GM12865 (cell line): ENCODE measurements at regions not wholly inside any gene's neighbourhood (a gene's known extent, or its start where the extent isn't known, plus 50 kb on each side); places are given as distances from the start of the nearest gene placed in this dataset.

ENCODE experiments used
- DNase-seq: peaks from one replicate; pipeline ENCODE4 v3.0.0; 2010; ENCODE audit warnings: low read depth
- H3K4me3 ChIP-seq: 2 replicates; pipeline ENCODE4 v1.5.1; 2011; ENCODE audit warnings: mild to moderate bottlenecking, low read depth, low read length, control low read depth
- TF ChIP-seq, protein P1 (sequence below): IDR thresholded peaks from 2 replicates; pipeline ENCODE4 v1.5.1; 2011; ENCODE audit warnings: low read length, control low read depth, low read depth, inconsistent platforms; ENCODE audit not compliant: insufficient read depth; ENCODE audit errors: missing control alignments

DNA sequence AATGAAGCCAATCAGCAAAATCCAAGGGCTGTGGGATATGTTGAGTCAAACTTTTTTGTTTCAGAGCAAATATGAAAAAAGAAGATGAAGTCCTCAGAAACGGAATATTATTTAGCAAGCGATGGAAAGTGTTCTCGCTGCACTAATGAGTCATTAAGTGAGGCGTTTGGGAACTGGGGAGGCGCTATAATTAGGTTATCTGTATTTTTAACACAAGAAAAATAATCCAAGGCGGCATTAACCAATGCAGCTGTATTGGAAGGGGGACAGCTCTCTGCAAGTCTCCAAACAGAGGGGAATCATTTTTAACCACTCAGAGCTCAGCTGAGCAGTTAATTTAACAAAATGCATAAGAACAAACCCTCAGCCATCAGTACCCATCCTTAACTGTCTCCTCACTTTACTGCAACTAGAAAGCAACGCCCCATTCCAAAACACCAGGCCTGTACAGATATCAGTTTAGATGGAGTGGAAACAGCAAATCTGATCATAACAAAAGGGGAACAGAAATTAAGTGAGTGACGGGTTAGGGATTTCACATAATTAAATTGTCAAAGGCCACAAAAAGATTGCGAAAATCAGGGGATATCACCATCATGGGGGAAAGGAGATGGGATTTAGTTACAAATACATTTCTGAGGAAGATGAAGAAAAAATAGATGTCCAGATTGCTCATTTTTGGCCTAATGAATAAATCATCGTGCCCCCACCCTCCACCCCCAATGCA lies 211.0 kb upstream of the TOX3 start:
- DNase-seq = no peak
- no peak overlapping the region for H3K4me3 ChIP-seq
- TF ChIP-seq, protein P1, sequence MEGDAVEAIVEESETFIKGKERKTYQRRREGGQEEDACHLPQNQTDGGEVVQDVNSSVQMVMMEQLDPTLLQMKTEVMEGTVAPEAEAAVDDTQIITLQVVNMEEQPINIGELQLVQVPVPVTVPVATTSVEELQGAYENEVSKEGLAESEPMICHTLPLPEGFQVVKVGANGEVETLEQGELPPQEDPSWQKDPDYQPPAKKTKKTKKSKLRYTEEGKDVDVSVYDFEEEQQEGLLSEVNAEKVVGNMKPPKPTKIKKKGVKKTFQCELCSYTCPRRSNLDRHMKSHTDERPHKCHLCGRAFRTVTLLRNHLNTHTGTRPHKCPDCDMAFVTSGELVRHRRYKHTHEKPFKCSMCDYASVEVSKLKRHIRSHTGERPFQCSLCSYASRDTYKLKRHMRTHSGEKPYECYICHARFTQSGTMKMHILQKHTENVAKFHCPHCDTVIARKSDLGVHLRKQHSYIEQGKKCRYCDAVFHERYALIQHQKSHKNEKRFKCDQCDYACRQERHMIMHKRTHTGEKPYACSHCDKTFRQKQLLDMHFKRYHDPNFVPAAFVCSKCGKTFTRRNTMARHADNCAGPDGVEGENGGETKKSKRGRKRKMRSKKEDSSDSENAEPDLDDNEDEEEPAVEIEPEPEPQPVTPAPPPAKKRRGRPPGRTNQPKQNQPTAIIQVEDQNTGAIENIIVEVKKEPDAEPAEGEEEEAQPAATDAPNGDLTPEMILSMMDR = no peak

DNA sequence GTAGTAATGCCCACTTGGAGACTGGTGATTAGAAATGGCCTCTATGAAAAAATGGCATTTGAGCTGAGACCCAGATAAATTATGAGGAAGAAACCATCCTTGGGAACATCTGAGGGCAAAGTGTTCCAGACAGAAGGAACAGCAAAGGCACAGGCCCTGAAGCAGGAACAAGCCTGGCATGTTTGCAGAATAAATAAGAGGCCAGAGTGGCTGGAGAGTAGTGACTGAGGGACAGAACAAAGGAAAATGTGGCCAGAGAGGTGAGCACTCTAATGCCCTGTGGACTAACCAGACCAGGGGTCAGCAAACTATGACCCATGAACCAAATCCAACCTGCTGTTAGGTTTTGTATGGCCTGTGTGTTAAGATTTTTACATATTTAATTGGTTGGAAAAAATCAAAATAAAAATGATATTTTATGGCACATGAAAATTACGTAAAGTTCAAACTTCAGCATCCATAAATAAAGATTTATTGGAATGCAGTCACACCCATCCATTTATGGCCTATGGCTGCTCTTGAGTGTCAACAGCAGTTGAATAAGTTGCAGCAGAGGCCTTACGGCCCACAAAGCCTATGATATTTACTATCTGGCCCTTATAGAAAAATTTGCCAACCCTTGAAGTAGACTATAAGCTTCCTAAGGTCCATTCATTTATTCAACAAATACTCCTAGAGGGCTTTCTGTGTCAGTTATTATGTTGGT lies 210.0 kb upstream of the TOX3 start:
- H3K4me3 ChIP-seq = no peak overlapping the region
- DNase-seq = no peak
- TF ChIP-seq, protein P1 = no peak

DNA sequence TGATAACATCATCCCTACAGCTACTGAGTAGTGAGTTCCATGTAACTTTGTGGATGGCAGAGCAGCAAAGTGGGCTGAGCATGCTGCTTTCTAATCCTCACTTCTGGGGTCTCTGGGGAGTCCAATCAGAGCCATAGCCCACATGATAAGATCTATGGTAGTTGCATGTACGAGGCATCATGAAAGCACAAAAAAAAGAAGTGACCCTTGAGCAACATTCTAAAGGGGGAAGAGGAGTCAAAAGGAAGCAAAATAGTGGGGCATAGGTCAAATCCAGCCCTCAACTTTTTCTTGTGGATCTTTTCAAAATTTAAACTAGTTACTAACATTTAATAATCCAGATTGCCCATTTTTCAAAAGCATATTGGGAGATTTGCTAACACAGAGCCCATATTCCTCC lies 208.5 kb upstream of the TOX3 start:
- no peak for DNase-seq
- TF ChIP-seq, protein P1 = no peak
- no peak overlapping the region for H3K4me3 ChIP-seq

DNA sequence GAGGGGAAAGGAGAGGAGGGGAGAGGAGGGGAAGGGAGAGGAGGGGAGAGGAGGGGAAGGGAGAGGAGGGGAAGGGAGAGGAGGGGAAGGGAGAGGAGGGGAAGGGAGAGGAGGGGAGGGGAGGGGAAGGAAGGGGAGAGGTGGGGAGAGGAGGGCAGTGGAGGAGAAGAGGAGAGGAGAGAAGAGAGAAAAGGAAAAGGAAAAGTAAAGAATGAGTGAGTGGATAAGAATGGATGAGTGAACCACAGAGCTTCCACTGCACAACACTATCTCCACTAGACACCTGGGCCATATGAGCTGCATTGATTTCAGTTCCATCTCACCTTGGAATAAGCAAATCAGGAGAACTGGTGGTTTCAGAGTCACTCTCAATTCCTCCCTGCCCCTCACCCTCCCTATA lies 204.1 kb upstream of the TOX3 start:
- H3K4me3 ChIP-seq = no peak overlapping the region
- TF ChIP-seq, protein P1 = no peak
- DNase-seq = no peak

DNA sequence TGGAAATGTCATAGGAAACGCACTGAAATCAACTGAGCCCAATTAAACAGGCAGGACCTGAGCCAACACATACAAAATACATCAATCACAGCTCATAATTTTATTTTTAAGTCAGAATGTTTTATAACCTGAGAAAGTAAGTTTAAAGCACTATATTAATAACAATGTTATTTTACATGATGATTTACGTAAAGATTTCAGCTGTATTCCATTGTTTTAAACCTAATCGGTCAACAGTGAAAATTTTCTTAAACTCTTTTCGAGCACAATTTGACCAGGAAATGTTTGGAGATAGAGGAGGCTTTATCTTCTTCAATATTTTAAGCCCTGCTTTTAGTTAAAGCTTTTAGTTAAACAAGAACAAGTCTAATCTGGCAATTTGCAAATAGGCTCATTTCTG lies 201.8 kb upstream of the TOX3 start:
- TF ChIP-seq, protein P1 = no peak
- no peak for DNase-seq
- H3K4me3 ChIP-seq = no peak overlapping the region

DNA sequence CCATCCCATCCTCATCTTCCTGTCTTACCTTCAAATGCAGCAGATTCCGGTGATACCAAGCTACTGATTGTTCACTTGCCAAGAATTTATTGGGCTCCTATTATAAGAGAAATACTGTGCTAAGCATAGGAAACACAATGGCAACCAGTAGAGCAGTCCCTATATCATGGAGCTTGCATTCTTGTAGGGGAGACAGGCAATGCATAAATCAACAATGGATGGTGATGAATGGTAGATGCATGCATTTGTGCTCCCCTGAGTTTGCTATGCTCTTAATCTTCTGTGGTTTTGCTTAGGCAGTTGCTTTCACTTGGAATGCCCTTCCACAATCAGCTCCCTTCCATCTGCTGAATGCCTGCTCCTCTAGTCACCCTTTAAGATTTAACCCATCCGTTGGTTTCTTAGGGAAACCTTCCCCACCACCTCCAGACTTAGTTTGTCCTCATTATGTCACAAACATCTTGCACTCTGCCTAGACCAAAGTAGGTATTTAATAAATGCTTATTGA lies 200.2 kb upstream of the TOX3 start:
- TF ChIP-seq, protein P1 = no peak
- DNase-seq = no peak
- no peak overlapping the region for H3K4me3 ChIP-seq
